OCI-LY1 (cell line): ENCODE measurements at regions not wholly inside any gene's neighbourhood (a gene's known extent, or its start where the extent isn't known, plus 50 kb on each side); places are given as distances from the start of the nearest gene placed in this dataset.

Source experiments
- CTCF ChIP-seq: fragments of 200-600 bp; sonication (generic), shearing (Covaris generic); IDR thresholded peaks from 2 replicates; pipeline ENCODE4 v1.5.1; 2017; ENCODE audit warnings: mild to moderate bottlenecking, antibody characterized with exemption, low read length, moderate library complexity, mixed read lengths
- EZH2 ChIP-seq: fragments of 200-600 bp; sonication (generic), shearing (Covaris generic); IDR thresholded peaks from 2 replicates; pipeline ENCODE4 v1.8.0; 2017; ENCODE audit warnings: borderline replicate concordance, mixed run types, mild to moderate bottlenecking, antibody characterized with exemption, low read length, moderate library complexity, mixed read lengths

DNA sequence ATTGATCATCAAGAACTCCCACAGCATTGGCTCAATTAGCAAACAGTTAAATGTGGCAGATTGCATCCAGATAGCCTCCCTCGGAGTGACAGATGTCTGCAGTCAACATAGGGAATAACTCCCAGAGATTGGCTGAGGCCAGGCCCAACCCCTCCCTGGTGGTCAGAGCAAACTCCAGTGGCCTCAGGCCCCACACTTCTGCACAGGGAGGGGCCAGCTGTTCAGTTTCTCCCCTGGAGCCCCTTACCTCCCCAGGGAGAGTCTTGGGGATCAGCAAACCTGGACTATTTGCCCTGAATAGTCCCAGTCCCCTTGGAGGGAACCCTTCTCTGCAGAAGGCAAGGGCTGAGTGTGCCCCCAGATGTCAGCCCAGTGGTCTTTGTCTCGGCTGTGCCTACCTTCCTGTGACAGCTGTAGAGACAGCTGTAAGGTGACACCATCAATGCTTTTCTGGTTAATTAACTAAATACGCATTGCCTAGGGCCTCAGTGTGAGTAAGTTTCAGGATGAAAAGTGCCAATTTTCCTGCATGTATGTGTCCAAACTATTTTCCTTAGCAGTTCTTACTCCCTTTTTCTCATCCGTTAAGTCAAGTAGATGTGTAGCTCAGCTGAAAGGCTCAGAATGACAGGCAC, 102.7 kb upstream of the UQCRFS1 start:
- TF ChIP-seq CTCF (no peak), EZH2 (no peak)
